ENCODE measurements at regions not wholly inside any gene's neighbourhood (a gene's known extent, or its start where the extent isn't known, plus 50 kb on each side); places are given as distances from the start of the nearest gene placed in this dataset.

DNA sequence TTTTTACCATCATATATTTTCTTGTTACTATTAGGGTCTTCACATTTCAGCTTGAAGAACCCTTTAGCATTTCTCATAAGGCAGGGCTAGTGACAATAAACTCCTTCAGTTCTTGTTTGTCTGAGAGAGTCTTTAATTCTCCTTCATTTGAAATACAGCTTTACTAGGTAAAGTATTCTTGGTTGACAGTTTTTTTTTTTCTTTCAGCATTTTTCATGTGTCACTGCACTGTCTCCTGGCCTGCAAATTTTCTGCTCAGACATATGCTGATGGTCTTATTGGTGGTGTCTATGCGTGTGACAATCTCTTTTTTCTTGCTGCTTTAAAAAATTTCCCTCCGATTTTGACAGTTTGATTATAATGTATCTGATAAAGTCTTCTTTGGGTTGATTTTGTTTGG is 399.9 kb downstream of the SH3GL2 start:
- DNase-seq: no peak

DNA sequence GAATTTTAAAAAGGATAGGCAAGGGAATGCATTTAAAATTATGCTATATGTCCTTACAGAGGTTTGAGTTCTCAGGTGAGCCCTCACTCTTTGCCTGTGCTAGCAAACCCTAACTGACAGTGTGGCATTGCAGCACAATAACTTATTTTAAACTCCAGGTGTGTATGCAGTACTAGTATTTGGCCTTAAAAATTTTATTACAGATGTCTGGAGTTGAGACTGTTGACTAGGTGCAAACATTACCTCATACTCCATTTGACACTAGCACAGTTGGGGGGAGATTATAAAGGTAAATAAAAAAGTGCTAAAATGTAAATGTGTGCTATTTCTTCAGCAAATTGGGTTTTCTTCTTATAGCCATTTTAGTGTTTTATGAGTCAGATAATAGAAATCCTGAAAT is 407.7 kb downstream of the SH3GL2 start:
- no peak for DNase-seq

DNA sequence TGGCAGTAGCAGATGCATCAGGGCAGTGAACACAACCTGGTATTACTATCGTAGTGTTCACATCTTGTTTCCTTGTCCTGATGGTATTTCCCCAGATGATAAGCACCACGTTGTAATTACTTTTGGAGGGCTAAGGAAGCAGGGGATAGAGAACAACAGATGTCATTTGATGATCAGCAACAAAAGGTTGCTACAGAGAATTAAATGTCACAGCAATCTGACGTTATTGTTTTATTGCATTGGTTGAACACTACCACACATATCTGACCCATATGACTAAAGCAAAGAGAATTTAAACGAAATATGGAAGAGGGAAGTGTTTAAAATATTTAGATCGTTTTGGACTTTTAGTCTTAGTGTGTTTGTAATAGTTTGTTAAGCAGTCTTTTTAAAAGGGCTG is 408.3 kb downstream of the SH3GL2 start:
- no peak for DNase-seq

DNA sequence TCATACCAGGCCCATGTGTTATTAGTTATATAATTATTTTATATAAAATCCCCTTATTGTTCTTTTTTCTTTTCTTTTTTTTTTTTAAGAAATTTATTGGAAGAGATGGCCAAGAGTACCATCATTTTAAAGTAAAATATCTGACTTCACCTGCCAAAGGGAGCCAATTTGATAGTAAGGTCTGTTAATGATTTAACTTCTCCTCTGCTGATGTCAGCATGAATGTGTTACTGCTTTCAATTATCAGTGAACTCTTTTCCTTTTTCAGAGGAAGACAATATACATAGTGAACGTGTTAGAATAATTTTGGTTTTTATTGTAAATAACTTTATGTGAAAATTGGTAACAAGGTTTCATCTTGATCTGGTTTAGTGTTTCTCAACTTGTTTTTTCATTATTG is 409.6 kb downstream of the SH3GL2 start:
- DNase-seq: no peak

DNA sequence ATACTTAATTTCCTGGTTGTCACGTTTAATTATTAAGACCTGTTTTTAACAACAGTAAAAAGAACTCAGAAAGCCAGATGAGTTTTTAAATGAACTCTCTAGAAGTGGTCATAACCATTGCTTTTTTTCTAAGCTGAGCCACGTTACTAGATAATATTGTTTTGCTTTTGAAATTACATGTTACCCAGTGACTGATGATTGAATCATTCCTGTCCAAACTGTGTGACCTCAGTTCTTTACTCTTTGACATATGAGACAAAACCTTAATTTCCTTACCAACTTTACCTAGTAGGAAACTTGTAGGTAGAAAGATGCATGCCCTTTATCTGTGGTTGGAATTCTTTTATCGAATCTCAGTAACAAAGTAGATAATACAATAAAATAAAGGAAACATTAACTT is 411.7 kb downstream of the SH3GL2 start:
- DNase-seq: no peak

DNA sequence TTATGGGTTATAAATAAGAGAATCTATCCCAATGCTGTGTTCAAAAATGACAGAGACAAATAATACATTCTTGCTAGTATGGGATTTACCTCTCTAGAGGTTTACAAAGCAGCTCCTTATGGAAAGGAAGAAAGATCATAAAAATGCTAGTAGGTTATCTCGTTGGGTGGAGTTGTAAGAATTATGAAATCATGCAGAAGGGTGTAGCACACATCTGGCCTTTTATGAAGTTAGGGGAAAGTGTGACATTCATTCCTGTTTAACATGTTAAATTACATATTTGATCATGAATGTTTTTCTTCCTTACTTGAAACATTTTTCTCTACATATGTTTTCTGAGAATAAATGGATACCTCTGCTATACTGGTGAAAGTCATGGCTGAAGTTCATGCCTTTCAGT is 414.2 kb downstream of the SH3GL2 start:
- no peak for DNase-seq

DNA sequence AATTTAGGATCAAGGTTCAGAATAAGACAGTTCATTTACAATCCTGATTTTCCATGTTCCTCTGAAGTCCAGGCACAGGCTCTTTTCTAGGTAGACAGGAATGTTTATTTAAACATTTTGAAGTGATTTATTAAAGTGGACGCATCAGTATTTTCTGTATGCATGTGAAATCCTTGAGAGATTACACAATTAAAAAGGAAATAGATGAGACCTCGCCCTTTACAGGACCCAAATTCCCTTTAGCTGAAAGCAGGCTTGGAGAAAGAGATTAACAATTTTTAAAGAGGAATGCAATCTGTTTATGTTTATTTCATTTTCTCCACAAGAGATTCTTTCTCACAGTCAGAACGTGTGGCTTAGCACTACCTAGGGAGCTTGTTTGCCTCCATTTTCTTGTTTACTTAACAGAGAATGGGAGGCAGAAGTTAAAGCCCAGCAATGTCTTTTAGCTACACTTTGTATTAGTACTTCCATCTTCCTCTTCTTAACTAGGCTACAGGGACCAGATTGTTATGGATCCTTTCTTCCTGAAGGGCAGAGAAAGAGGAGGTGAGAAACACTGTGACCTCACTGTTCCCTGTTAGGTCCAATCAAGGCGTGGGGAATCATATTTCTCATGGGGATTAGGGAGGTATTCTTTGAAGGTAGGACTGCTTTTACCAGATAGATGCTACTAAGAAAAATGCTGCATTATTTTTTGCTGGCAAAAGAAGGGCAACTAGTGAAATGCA is 416.0 kb downstream of the SH3GL2 start:
- DNase-seq: no peak

DNA sequence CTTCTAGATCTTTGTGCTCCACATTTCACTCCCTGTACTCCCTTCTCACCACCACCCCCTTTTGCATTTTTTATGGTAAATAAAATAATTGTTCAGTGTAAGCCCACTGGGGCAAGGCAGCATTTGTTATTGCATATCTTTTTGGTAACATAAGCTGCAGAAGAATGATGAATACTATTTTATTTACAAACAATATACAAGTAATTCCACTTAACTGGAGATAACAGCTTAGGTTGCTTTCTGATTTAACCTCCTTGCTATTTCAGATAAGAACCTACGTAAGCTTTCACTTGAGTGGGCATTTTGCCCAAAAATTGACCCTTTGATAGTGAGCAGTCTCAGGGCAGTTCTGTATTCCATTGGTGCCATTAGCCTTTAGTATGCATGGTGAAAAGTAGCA is 417.9 kb downstream of the SH3GL2 start:
- DNase-seq: no peak

DNA sequence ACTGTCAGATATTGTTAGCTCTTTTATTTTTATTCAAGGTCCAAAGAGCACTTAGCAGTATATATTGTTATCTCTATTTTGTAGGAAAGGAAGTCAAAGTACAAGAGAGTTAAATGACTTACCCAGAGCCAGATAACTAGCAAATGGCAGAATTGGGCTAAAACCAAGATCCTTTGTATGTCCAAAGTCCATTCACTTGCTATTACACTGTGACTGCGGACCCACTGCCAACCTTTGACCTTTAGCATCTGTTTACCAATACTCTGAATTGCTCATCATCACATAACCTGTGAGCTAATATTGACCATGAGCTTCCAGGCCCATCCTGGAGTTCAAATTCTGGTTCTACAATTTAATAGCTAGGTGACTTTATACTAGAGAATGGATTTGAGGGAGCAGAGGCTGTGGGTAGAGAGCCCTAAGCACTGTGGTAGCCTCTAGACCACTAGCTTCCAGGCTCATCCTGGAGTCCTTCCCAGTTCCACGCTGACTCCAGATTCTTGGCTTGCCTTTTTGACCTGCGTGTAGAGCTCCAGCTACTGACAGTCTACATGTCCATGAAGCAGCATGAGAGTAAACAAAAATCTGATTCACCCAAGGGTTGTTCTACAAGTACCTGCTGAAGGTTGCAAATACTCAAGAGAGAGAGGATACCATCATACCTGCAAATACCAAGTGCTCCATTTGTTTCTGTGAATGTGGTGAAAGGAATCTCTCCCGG is 424.0 kb downstream of the SH3GL2 start:
- no peak for DNase-seq

DNA sequence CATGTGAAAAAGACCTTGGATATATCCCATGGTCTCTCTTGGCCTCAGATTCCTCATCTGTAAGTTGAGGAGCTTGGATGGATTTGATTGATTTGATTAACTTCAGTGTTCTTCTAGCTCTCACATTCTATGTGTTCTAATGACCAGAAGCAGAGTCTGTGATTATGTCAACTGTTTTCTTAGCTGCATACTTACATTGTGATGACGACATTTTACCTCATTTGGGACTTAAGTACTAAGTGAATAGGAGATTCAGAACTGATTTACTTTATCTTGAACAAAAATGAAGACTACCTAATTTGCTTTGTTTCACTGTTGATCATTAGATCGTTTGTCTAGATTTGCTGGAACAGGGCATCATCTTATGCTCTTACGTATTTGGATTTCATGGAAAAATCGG is 427.7 kb downstream of the SH3GL2 start:
- no peak for DNase-seq

DNA sequence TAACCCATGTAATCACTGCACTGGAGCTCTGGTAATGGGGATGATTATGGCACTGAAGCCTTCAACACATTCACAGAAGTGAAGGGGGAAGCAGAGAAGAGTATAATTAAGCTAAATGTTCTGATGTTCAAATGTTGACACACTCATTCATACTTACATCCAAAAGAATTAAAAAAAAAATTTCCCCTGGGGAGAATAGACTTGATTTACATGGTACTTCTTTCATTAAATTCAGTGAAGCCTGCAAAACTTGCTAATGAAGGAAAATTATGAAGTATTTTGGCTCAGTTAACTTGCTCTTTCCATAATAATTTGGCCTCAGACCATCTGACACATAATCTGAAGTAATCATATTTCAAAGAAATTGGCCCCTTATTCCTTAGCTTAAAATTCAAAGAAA is 428.8 kb downstream of the SH3GL2 start:
- DNase-seq: peak; percentile 96

DNA sequence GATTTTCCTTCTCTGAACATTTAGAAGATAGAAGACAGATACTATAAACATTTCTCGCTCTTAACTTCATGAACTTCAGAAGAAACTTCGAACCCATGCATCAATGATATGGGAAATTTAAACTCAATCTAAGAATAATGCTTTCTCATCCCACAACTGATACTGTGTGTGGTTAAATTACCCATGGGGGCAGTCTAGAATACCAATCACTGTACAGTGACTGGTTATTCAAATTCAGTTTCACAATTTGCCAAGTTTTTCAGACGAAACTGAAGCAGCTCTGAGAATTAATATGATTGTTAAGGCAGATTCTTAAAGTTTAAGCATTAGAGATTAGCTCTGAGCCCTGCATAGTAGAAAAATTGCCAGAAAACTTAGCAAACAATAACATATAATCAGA is 431.0 kb downstream of the SH3GL2 start:
- DNase-seq: no peak

DNA sequence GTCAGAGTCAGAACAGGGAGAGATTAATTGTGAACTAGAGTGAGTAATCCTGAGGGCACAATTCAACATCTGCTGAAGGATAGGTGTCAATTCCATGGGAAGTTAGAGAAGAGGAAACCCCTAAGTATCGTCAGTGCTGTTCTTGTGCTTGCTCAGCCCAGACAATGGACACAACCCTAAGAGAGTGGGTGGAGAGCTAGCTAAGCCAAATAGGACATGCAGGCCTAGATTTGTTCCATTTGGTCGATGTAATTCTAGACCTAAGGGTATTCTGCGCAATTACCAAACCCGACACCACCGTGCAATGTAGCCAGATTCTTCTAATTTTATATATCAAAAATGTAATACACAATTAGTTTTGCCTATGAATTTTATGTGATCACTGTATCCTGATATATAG is 431.6 kb downstream of the SH3GL2 start:
- DNase-seq: peak; percentile 5

DNA sequence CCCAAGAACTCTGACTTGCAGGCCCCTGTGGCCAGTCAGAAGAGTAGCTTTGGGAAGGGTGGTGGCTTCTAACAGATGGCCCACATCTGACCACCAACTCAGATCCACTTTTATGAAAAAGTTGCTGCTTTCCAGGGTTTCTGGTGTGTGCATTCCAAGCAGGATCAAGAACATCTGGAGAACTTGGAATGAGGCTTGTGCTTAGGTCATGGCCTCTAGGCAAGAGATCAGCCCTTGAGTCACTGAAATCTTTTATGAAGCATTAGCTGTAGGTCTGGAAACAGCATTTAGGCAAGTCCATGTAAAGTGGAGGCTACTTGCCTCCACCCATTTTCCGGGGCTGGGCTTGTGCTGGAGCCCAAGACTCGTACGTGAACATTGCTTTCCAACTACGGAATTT is 433.3 kb downstream of the SH3GL2 start:
- DNase-seq: no peak

DNA sequence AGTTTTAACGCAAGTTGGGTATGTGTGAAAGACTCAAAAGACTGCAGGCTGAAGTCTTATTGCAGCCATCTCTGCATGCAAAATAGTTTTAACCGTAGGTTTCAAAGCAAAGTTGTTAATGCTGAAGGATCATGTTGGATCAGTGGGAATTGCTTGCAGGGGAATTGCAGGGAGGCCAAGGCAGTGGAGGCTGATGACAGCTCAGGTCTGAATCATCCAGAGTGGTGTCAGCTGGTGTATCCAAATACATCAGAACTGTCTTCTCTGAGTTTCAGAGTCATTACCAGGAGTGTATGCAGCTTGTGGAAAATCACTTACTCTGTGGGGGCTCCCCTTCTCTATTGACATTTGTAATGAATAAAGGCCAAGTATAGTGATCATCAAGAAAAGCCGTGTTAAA is 435.7 kb downstream of the SH3GL2 start:
- DNase-seq: no peak

DNA sequence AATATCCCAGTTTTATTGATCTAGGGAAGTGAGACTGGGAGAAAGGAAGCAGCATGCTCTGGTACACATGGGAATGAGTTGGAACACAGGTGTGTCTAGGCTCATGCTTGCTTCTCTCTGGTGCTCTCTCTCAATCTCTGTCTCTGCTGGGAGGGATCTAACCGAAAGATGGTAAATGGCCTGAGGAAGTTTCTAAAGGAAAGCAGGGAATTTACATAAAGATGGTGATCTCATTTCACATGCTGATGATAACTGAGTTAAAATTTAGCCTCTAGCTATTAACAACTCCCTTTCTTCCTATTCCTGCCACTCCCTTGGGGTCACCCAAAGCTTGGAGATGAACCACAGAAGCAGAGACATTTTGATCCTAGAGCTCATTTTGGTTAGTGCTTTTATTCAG is 436.2 kb downstream of the SH3GL2 start:
- DNase-seq: no peak

DNA sequence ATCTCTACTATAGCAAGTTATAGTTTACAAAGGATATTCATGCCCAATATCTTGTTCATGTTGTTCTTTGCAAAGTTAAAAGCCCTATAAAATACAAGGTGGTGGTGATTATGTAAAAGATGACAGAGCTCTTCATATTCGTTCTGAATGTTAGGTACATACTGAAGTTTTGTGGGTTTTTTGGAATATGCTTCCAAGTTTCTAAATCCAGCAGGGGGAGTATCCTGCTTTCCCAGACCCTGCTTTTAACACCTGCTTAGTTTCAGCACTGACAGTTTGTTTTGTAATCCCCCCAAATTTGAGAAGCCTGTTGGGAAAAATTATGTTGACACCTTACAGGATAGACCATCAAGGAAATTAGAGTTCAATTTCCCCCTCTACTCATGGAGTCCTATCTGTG is 438.3 kb downstream of the SH3GL2 start:
- no peak for DNase-seq

DNA sequence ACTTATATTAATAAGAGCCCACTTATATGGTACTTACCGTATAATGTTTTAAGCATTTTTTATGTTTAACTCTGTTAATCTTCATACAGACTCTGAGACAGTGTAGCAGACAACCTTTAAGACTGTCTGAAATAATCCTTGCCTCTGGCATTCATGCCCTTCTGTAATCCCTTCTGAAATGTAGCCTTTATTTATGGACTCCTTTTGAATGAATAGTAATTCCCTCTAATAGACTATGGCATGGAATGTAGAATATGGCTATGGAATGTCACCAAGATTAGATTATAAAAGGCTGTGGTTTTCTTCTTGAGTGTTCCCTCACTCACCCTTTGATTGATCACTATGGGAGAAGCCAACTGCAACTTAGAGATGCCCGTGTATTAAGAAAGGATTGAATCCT is 439.4 kb downstream of the SH3GL2 start:
- no peak for DNase-seq

DNA sequence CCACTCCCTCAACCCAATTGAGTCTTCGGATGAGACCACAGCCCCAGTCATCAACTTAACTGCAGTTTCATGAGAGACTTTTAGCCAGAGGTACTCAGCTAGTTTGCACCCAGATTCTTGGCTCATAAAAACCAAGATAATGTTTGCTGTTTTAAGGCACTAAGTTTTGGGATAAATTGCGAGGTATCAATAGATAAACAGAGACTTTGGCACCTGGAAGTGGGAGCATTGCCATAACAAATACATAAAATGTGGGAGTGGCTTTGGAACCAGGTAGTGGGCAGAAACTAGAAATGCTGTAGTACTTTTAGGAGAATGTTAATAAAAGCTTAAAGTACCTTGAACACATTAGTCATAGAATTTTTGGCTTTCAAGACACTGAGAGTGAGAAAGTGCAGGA is 439.8 kb downstream of the SH3GL2 start:
- DNase-seq: no peak

DNA sequence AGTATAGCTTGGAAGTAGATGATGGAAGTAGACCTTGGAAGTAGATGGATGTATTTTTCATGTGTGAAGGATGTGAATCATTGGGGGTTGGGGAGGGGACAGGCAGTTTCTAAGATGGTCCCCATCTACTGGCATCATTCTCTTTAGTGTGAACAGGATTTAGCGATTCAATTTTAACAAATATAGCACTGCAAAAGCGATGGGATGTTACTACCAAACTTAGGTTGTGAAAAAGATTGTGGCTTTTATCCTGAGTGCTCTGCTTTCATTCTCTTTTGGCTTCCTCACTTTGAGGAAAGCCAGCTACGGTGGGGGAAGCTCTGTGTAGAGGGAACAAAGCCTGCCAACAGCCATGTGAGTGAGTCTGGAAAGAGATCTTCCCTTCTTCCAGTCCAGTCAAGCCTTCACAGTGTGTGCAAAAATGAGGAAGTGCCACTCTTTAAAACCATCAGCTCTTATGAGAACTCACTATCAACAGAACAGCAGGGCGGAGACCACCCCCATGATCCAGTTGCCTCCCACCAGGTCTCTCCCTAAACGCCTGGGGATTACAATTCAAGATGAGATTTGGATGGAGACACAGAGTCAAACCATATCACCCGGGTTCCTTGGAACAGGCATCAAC is 441.4 kb downstream of the SH3GL2 start:
- no peak for DNase-seq

DNA sequence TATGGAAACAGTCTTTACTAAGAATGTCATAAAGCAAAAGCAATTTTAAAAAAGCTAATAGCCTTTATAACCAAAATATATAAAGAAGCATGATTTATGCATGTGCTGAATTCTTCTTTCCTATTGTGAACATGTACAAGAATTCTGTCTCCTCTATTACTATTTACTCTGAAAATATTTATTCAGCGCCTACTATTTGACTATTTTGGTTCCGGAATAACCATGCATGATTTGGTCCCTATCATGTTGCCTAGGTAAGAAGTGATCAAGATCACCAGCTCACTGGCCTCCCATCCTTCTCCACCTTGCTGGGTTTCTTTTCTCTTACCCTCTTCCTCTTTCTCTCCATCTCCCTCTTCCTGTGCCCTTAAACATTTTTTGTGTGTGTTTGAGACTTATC is 443.8 kb downstream of the SH3GL2 start:
- no peak for DNase-seq

DNA sequence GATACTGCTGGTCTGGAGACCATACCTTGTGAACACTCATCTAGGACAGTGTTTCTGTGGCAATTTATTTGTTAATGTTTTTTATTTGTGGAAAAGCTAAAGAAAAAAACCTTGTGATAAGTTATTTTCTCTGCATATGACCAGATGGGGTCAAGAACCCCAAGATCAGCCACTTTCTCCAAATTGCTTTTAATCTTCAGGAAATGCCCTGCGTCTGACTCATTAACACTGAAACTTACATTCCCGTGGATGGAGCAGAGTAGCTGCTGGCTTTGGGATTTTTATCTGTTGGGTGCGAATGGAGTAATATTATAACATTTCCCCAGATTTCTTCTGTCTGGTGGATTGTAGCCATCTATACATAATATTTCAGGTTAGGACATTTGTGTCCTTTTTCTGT is 444.5 kb downstream of the SH3GL2 start:
- no peak for DNase-seq

DNA sequence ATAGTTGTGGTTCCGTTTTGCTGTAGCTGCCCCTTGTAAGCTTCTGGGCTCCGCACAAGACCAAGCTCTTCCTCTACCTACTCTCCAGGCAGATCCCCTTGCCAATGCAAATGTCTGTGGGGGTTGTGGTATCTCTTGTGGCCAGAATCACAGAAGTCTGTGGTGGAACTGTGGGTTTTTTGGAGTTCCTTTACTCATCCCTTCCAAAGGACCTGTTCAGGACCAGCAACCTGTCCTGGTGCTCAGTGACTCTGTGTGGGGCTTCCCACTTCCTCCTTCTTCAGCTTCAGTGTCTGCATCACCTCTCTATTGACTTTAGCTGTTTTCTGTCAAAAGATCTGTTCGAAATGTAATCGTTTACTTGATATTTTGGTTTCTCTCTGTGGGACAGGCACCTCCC is 441.3 kb upstream of the ADAMTSL1 start:
- DNase-seq: no peak

DNA sequence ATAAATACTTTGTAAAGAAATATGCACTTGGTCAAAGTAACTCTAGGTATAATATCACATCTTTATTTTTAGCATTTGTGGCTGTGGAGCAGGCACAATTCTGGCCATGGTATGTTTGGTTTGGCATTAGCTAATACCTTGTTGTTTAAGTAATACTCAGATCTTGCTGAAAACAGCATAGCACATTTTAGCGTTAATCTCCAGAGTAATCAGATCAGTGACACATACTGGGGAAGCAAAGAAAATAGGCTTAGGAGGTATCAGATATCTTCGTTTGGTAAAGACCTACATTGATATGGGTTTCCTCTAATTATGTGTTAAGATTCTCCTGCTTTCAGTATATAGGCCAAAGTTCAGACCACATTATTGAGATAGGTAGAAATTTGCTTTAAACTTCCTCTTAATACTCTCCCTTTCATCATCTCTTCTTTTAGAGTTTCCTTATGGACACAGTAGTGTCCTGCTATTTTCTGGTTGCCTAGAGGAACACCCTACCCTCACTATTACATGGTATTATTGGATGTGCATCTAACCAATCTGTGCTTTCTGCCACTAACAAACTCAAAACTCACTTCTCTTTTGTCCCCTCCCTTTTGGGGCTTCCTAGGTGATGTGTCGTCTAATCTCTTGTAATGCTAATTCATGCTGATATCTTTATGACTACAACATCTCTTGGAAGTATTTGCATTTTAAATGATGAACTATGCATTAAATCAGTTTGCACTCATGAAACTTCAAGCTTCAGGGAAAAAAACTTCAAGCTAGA is 437.3 kb upstream of the ADAMTSL1 start:
- no peak for DNase-seq
